Esophagus squamous epithelium (tissue), 4 donors: ENCODE measurements at regions not wholly inside any gene's neighbourhood (a gene's known extent, or its start where the extent isn't known, plus 50 kb on each side); places are given as distances from the start of the nearest gene placed in this dataset.

Experiments used
- CTCF ChIP-seq, 6 experiments: fragments of 450-650 bp in 4 of 6; fragments of 200-600 bp in 2 of 6; sonication (generic) in 2 of 6; IDR thresholded peaks; one replicate each; pipeline ENCODE4 v1.5.1; 2016 to 2019; ENCODE audit warnings: antibody characterized with exemption in 6 of 6, mild to moderate bottlenecking in 4 of 6, moderate library complexity in 4 of 6
- POLR2A ChIP-seq, 4 donors: fragments of 450-650 bp; IDR thresholded peaks; one replicate each; pipeline ENCODE4 v1.6.1; 2017; ENCODE audit warnings: antibody characterized with exemption in 4 of 4, mild to moderate bottlenecking in 4 of 4, moderate library complexity in 3 of 4

- TF ChIP-seq CTCF (IDR thresholded peaks at IDR 0.05) (no peak), POLR2A (IDR thresholded peaks at IDR 0.05) (no peak)
Measured at GRCh38 chr1:221294242-221294641, 415.0 kb downstream of the HLX start.
